NCI-H2196 (cell line): ENCODE measurements at regions not wholly inside any gene's neighbourhood (a gene's known extent, or its start where the extent isn't known, plus 50 kb on each side); places are given as distances from the start of the nearest gene placed in this dataset.

Experiments used
- DNase-seq: peaks from one replicate; lab custom pipeline; 2025; ENCODE audit not compliant: unreplicated experiment; lab: John Stamatoyannopoulos, UW

DNA sequence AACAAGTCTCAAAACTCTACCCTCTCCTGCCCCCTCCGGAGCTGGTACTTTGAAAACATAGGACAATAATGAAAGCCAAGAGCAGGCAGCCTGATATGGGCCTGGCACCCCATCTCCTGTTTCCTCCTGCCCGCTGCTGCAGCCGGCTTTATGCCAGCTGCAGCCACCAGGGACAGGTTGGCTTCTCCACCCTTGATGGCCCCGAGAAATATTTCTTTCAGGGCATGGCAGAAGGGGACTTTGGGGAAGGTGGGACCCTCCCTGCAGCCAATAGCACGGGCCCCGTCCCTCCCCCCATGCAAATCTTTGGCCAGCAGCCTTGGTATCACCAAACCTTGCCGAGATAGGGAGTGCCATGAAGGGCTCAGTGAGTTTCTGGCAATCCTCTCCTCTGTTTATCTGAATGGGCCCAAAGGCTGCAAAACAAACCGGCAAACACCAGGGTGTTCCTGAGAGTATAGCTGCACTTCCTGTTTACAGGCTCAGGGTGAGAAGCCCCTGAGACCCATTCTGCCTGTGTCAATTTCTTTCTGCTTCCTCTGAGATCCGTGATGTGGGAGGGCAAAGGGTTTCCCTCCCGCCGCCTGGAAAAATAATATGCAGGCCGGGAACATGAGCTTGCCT lies 73.4 kb upstream of the BOD1 start:
- DNase-seq = no peak

DNA sequence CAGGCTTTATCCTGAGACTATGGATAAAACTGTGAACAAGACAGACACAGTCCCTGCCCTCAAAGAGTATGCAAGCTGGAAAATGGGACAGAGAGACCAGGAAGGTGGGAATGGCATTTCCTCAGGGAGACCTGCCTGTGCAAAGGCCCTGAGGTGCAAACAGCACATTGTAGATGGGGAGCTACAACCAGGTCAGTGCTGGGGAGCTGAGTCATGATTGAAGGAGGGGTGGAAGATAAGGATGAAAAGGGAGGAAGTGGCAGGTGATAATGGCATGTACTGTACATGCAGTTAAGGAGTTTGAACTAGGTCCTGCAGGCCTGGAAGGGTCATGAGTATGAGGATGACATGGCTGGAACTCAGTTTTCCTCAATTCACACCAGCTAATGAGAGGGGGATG lies 75.5 kb upstream of the BOD1 start:
- no peak for DNase-seq

GRCh38 chr5:173693670-173694069 lies 77.2 kb upstream of the BOD1 start:
- DNase-seq = no peak

DNA sequence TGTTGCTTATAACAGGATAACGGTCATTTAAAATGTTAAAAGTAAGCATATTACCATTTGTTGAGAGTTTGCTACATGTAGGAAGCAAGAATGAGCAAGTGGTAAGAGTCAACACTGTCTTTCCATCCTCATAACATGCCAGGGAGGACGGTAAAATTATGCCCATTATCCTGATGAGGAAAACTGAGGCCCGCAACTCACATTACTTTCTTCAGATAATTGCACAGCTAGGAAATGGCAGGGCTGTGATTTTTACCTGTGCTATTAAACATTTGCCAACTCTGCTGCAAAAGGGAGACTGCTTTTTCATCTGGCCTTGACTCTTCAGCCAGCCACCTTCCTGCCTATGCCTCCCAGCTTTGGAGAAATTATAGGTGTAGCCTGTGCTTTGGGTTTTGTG lies 79.8 kb upstream of the BOD1 start:
- no peak for DNase-seq

GRCh38 chr5:173697931-173698579 lies 81.6 kb upstream of the BOD1 start:
- no peak for DNase-seq

GRCh38 chr5:173699966-173700365 lies 83.5 kb upstream of the BOD1 start:
- no peak for DNase-seq

- DNase-seq = no peak
Observed at GRCh38 chr5:173703466-173703865, 87.0 kb upstream of the BOD1 start.

- DNase-seq = no peak
Observed at GRCh38 chr5:173704615-173705511, 88.4 kb upstream of the BOD1 start.

DNA sequence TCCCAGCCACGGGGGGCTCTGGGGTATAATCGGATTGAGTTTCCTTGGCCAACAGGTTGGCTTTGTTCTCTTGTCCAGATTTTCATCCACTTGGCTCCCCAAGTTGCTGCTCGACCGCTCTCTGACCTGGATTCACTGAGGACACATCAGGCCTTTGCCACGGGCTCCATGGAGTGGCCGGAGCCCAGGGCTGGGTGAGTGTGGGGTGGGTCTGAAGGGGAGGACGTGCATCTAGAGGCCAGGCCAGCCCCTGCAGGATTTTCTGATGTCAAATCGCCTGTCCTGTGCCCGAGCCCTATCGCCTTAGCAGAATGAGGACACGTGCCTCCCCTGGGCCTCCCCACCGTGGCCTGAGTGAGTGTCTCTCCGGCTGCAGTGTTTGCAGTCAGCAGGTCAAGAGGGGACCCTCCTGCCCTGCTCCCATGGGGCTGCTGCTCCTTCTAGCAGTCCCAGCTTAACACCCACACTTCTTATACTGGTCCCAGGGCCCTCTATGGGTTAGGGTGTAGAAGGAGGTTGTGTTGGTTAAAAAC lies 89.1 kb upstream of the BOD1 start:
- no peak for DNase-seq

DNA sequence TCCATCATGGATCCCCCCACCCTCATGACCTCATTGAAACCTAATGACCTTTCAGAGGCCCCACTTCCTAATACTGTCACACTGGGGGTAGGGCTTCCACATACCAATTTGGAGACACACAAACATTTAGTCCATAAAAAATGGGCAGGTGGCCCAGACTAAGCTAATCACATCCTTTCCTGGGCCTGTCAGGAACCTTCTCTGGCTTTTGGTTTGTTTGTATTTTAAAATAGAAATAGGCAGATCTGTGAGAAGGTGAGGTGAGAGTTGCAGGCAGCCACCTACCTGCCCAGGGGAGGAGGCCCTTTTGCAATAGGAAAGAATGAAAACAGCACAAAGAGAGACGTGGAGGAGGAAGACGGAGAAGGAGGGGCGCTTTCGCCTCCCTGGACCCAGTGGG lies 90.2 kb upstream of the BOD1 start:
- DNase-seq = no peak

- no peak for DNase-seq
Observed at GRCh38 chr5:173707392-173707791, 90.9 kb upstream of the BOD1 start.

- DNase-seq = no peak
Observed at GRCh38 chr5:173709145-173709544, 92.7 kb upstream of the BOD1 start.

DNA sequence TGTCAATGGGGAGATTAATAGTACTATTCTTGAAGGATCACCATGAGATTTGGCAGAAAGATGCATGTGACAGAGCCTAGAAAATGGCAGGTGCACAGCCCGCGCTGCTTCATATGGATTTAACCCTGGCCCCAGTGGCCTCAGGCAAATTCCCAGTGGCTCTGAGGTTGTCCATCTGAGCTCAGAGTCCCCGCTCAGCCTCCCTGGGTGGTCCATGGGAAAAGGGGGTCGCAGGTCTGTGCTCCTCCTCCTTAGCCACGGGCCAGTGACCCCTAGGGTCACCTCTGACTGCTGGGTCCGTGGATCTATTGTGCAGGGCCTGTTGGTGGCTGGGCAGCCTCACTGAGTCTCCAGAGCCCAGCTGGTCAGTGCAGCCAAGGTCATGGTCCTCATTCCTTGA lies 93.3 kb upstream of the BOD1 start:
- no peak for DNase-seq

GRCh38 chr5:173710528-173710927 lies 94.1 kb upstream of the BOD1 start:
- DNase-seq = no peak

DNA sequence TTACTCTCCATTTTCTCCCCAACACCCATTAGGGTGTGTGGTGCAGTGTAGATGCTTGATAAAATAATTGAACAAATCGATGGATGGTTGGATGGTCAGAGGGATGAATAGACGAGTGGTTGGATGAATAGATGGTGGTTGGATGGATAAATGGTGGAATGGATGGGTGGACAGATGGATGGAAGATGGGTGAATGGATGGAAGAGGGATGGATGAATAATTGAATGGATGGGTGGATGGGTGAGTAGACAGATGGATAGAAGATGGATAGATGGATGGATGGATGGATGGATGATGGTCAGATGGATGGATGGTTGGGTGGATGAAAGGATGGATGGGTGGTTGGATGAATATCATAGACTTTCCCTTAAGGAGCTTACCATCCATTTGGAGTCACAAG lies 95.0 kb upstream of the BOD1 start:
- no peak for DNase-seq

DNA sequence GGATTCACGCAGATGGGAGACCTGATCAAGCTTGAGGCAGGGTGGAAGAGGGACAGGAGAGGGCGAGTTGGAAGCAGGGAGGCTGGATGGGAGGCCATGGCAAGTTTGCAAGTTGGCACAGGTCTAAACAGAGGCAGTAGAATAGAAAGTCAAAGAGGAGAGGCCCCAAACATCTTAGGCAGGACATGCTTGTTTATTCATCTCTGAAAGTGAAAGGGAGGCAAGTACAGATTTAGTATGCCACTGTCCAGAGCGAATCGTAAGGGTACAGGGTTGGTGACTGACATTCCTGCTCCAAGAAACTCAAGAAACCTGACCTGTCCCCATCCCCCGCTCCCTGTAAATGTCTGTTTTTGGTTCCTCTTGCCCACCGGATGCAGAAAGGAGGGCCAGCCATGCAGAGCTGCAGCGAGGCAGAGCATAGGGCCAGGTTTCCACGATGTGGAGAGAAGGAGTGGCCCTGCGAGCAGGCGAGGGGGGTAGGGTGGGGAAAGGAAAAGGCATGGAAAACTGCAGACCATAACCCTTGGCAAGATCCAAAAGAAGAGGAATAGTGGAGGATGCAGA lies 96.2 kb upstream of the BOD1 start:
- no peak for DNase-seq

DNA sequence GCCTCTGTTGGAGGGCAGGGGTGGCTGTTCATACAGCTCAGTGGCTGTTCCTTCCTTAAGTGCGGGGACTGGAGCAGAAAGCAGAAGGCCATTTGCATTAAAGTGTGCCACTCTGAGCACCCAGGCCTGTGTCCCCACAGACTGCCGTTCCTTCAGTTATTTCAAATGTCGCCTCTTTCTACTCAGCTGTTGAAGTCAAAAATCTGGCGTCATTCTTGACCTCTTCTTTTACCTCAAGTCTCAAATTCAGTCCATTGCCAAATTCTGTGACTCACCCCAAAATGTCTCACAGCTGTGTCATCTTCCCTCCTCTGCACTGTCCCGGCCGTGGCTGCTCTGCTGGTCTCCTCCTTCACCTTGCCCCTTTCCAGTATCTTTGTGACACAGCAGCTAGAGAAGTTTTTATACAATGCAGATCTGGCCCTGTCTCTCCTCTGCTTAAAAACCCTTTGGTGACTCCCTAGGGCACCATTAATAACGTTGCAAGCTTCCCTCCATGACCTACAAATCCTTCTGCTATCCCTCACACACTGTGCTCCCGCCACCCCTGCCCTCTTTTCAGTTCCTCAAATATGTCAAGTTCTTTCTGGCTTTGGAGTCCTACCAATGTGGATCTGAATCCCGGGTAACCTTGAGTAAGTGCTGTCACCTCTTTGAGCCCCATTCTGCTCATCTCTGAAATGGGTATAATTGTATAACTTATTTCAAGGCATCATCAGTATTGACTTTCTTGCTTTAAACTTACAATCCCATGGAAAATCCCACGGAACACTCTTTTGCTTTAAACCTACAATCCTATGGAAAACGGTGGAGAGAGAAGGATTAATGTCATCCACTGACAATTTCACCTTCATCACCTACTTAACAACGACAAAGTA lies 98.3 kb upstream of the BOD1 start:
- no peak for DNase-seq

- DNase-seq = no peak
Observed at GRCh38 chr5:173715607-173716006, 99.2 kb upstream of the BOD1 start.

- no peak for DNase-seq
Observed at GRCh38 chr5:173716058-173716682, 99.7 kb upstream of the BOD1 start.

DNA sequence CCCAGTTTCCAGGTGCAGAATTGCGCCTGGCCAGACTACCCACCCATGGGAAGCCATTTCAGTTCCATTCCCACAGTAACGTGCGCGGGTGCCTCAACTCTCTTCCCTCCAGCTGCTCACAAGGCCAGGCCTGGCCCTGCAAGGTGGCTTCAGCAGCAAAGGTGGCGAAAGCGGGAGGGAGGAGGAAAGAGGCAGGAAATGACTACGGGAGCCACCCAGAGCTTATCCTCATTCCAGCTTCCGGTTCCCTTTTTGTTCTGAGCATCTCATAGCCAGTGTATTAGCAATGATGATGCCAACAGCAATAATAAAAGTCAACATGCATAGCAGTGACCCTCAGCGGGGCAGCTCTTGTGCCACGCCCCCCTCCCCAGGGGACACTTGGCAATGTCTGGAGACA lies 101.5 kb upstream of the BOD1 start:
- DNase-seq = no peak
